Bronchial epithelial cell (primary cell): ENCODE measurements at regions not wholly inside any gene's neighbourhood (a gene's known extent, or its start where the extent isn't known, plus 50 kb on each side); places are given as distances from the start of the nearest gene placed in this dataset.

Experiments used
- DNase-seq: peaks from one replicate; pipeline ENCODE4 v3.0.0-alpha.2; 2010; ENCODE audit warnings: low read depth
- FAIRE-seq: peaks from 2 replicates; lab custom pipeline; 2011; peaks lifted over from hg19 to GRCh38; lab: Jason Lieb, UNC
- H3K27me3 ChIP-seq: 2 replicates; pipeline ENCODE4 v1.5.1; 2011; ENCODE audit warnings: low read length; ENCODE audit not compliant: control insufficient read depth, insufficient read depth
- H3K36me3 ChIP-seq: 2 replicates; pipeline ENCODE4 v1.5.1; 2011; ENCODE audit warnings: low read length; ENCODE audit not compliant: control insufficient read depth, insufficient read depth
- H3K4me3 ChIP-seq: 2 replicates; pipeline ENCODE4 v1.5.1; 2011; ENCODE audit warnings: mild to moderate bottlenecking, low read depth, low read length, control low read depth
- CTCF ChIP-seq: IDR thresholded peaks from 2 replicates; pipeline ENCODE4 v1.5.1; 2011; ENCODE audit warnings: mild to moderate bottlenecking, moderate library complexity, low read length, control low read depth, inconsistent platforms; ENCODE audit not compliant: insufficient read depth, severe bottlenecking

- H3K36me3 ChIP-seq, result no peaks in the 10 kb centered on the region
- H3K4me3 ChIP-seq, result no peak overlapping the region
- FAIRE-seq, result no peak
- no peak for DNase-seq
- no peak for TF ChIP-seq CTCF
- no peaks in the 10 kb centered on the region for H3K27me3 ChIP-seq
These were observed 89.7 kb upstream of the KDR start for GRCh38 chr4:55215087-55215486.

GRCh38 chr4:55216863-55217635 lies 91.7 kb upstream of the KDR start:
- H3K4me3 ChIP-seq, result no peak overlapping the region
- no peak for TF ChIP-seq CTCF
- no peaks in the 10 kb centered on the region for H3K27me3 ChIP-seq
- no peak for FAIRE-seq
- H3K36me3 ChIP-seq, result no peaks in the 10 kb centered on the region
- DNase-seq, result peak; percentile 4

- DNase-seq, result no peak
- TF ChIP-seq CTCF, result no peak
- Histone ChIP-seq H3K36me3 (no peaks in the 10 kb centered on the region), H3K27me3 (no peaks in the 10 kb centered on the region), H3K4me3 (no peak overlapping the region)
- no peak for FAIRE-seq
These were observed 92.6 kb upstream of the KDR start for GRCh38 chr4:55218041-55218440.

GRCh38 chr4:55237839-55238238 lies 108.2 kb upstream of the SRD5A3 start:
- Histone ChIP-seq H3K36me3 (no peaks in the 10 kb centered on the region), H3K4me3 (no peak overlapping the region), H3K27me3 (no peaks in the 10 kb centered on the region)
- no peak for TF ChIP-seq CTCF
- no peak for FAIRE-seq
- no peak for DNase-seq

GRCh38 chr4:55238407-55238806 lies 107.6 kb upstream of the SRD5A3 start:
- no peaks in the 10 kb centered on the region for H3K36me3 ChIP-seq
- TF ChIP-seq CTCF, result no peak
- DNase-seq (no peak), FAIRE-seq (no peak)
- no peak overlapping the region for H3K4me3 ChIP-seq
- no peaks in the 10 kb centered on the region for H3K27me3 ChIP-seq

- no peak for TF ChIP-seq CTCF
- FAIRE-seq (no peak), DNase-seq (no peak)
- Histone ChIP-seq H3K27me3 (no peaks in the 10 kb centered on the region), H3K4me3 (no peak overlapping the region), H3K36me3 (no peaks in the 10 kb centered on the region)
These were observed 104.6 kb upstream of the SRD5A3 start for GRCh38 chr4:55241461-55241860.
